ENCODE measurements at regions not wholly inside any gene's neighbourhood (a gene's known extent, or its start where the extent isn't known, plus 50 kb on each side); places are given as distances from the start of the nearest gene placed in this dataset.

- 71 to 83% methylated on average over 5 of the region's 5 CpGs for WGBS, 2 donors (ENCODE audit: low coverage in 1 of 2)
- Histone ChIP-seq H3K4me3 (no peak overlapping the region), H3K4me1 (peaks cover 0 to 3% (median 0%) of the 10 kb centered on the region in 4 donors), H3K36me3 (no peaks in the 10 kb centered on the region), H3K27me3 (no peaks in the 10 kb centered on the region), H3K27ac (no peak overlapping the region), H3K9me3 (no peaks in the 10 kb centered on the region)
- intact Hi-C loops (cut with DNase I; ENCODE audit: low total_unique reads), result loop anchor here (10.0 kb wide), 1 partner anchor 52 kb away; no protein-coding TSS in a partner anchor
- in situ Hi-C loops (cut with MboI; ENCODE audit: low pct_ligation_motif_present in 1 of 4, low pct_unique_long_range_greater_than_20kb in 1 of 4, low sequenced_read_pairs in 3 of 4), result no loop called here
- DNase-seq, result no peak
- TF ChIP-seq POLR2AphosphoS5 (IDR thresholded peaks at IDR 0.05) (no peak), CTCF (IDR thresholded peaks at IDR 0.05) (no peak), POLR2A (IDR thresholded peaks at IDR 0.05) (no peak), EP300 (IDR thresholded peaks at IDR 0.05; ENCODE audit: low read depth) (no peak)
Measured at GRCh38 chr16:9522614-9523013, 431.2 kb downstream of the HAPSTR1 start.

- in situ Hi-C loops (cut with MboI; ENCODE audit: low pct_ligation_motif_present in 1 of 4, low pct_unique_long_range_greater_than_20kb in 1 of 4, low sequenced_read_pairs in 3 of 4), result no loop called here
- intact Hi-C loops (cut with DNase I; ENCODE audit: low total_unique reads), result loop anchor here (10.0 kb wide), 1 partner anchor 51 kb away; no protein-coding TSS in a partner anchor
Measured at GRCh38 chr16:9523994-9524393, 432.6 kb downstream of the HAPSTR1 start.

GRCh38 chr16:9525037-9525436 lies 433.6 kb downstream of the HAPSTR1 start:
- H3K27ac ChIP-seq, result no peak overlapping the region
- H3K36me3 ChIP-seq, result no peaks in the 10 kb centered on the region
- H3K4me3 ChIP-seq, result no peak overlapping the region
- intact Hi-C loops (cut with DNase I; ENCODE audit: low total_unique reads), result loop anchor here (10.0 kb wide), 1 partner anchor 50 kb away; no protein-coding TSS in a partner anchor
- no peaks in the 10 kb centered on the region for H3K27me3 ChIP-seq
- H3K4me1 ChIP-seq, result no peaks in the 10 kb centered on the region
- in situ Hi-C loops (cut with MboI; ENCODE audit: low pct_ligation_motif_present in 1 of 4, low pct_unique_long_range_greater_than_20kb in 1 of 4, low sequenced_read_pairs in 3 of 4), result no loop called here
- no peak for DNase-seq
- 81 to 85% methylated on average over 4 of the region's 4 CpGs for WGBS, 2 donors (ENCODE audit: low coverage in 1 of 2)
- no peak for TF ChIP-seq CTCF (IDR thresholded peaks at IDR 0.05)
- TF ChIP-seq POLR2AphosphoS5 (IDR thresholded peaks at IDR 0.05), result no peak
- no peak for TF ChIP-seq EP300 (IDR thresholded peaks at IDR 0.05; ENCODE audit: low read depth)
- no peak for TF ChIP-seq POLR2A (IDR thresholded peaks at IDR 0.05)
- no peaks in the 10 kb centered on the region for H3K9me3 ChIP-seq

More at GRCh38 chr16:9523994-9524393, 432.6 kb downstream of the HAPSTR1 start:
- Histone ChIP-seq H3K9me3 (no peaks in the 10 kb centered on the region), H3K36me3 (no peaks in the 10 kb centered on the region), H3K27me3 (no peaks in the 10 kb centered on the region), H3K4me1 (no peaks in the 10 kb centered on the region), H3K27ac (no peak overlapping the region), H3K4me3 (no peak overlapping the region)
- no peak for TF ChIP-seq POLR2AphosphoS5 (IDR thresholded peaks at IDR 0.05)
- no peak for TF ChIP-seq CTCF (IDR thresholded peaks at IDR 0.05)
- no peak for TF ChIP-seq POLR2A (IDR thresholded peaks at IDR 0.05)
- no peak for TF ChIP-seq EP300 (IDR thresholded peaks at IDR 0.05; ENCODE audit: low read depth)
- WGBS, 2 donors (ENCODE audit: low coverage in 1 of 2), result 75 to 77% methylated on average over 6 to 7 of the region's 8 CpGs
- DNase-seq, result no peak

GRCh38 chr16:9526791-9527190 lies 435.3 kb downstream of the HAPSTR1 start:
- Histone ChIP-seq H3K36me3 (no peaks in the 10 kb centered on the region), H3K27ac (no peak overlapping the region), H3K4me3 (no peak overlapping the region), H3K27me3 (no peaks in the 10 kb centered on the region), H3K9me3 (no peaks in the 10 kb centered on the region), H3K4me1 (no peaks in the 10 kb centered on the region)
- DNase-seq, result no peak
- no peak for TF ChIP-seq EP300 (IDR thresholded peaks at IDR 0.05; ENCODE audit: low read depth)
- no peak for TF ChIP-seq POLR2AphosphoS5 (IDR thresholded peaks at IDR 0.05)
- TF ChIP-seq POLR2A (IDR thresholded peaks at IDR 0.05), result no peak
- no peak for TF ChIP-seq CTCF (IDR thresholded peaks at IDR 0.05)
- intact Hi-C loops (cut with DNase I; ENCODE audit: low total_unique reads) (loop anchor here (10.0 kb wide), 1 partner anchor 48 kb away; no protein-coding TSS in a partner anchor), in situ Hi-C loops (cut with MboI; ENCODE audit: low pct_ligation_motif_present in 1 of 4, low pct_unique_long_range_greater_than_20kb in 1 of 4, low sequenced_read_pairs in 3 of 4) (no loop called here)
- 38 to 62% methylated on average over 1 to 4 of the region's 4 CpGs for WGBS, 2 donors (ENCODE audit: low coverage in 1 of 2)
